DMS153 treated with DMSO at 0.1 percent for 48 hours (cell line): ENCODE measurements at regions not wholly inside any gene's neighbourhood (a gene's known extent, or its start where the extent isn't known, plus 50 kb on each side); places are given as distances from the start of the nearest gene placed in this dataset.

Experiments used
- DNase-seq: peaks from one replicate; lab custom pipeline; 2025; ENCODE audit not compliant: unreplicated experiment; lab: John Stamatoyannopoulos, UW

- no peak for DNase-seq
Measured at GRCh38 chr21:43364261-43364510, 62.7 kb downstream of the SIK1 start.

- DNase-seq, result no peak
Measured at GRCh38 chr21:43363506-43364260, 63.2 kb downstream of the SIK1 start.

GRCh38 chr21:43362915-43363314 is 64.0 kb downstream of the SIK1 start:
- DNase-seq, result no peak

GRCh38 chr21:43362321-43362791 is 64.6 kb downstream of the SIK1 start:
- DNase-seq, result peak; percentile 49

- peak; percentile 46 for DNase-seq
Measured at GRCh38 chr21:43361493-43362296, 65.2 kb downstream of the SIK1 start.

GRCh38 chr21:43361127-43361492 is 65.8 kb downstream of the SIK1 start:
- peak; percentile 38 for DNase-seq

- no peak for DNase-seq
Measured at GRCh38 chr21:43360441-43361126, 66.3 kb downstream of the SIK1 start.

GRCh38 chr21:43358940-43359822 is 67.8 kb downstream of the SIK1 start:
- no peak for DNase-seq

- DNase-seq, result no peak
Measured at GRCh38 chr21:43357715-43358430, 69.1 kb downstream of the SIK1 start.

- no peak for DNase-seq
Measured at GRCh38 chr21:43355925-43356289, 71.0 kb downstream of the SIK1 start.

GRCh38 chr21:43355266-43355924 is 71.5 kb downstream of the SIK1 start:
- no peak for DNase-seq

GRCh38 chr21:43354666-43355065 is 72.3 kb downstream of the SIK1 start:
- DNase-seq, result no peak

GRCh38 chr21:43354026-43354420 is 72.9 kb downstream of the SIK1 start:
- DNase-seq, result no peak

GRCh38 chr21:43353282-43354025 is 73.5 kb downstream of the SIK1 start:
- DNase-seq, result no peak

- DNase-seq, result no peak
Measured at GRCh38 chr21:43352568-43353281, 74.2 kb downstream of the SIK1 start.

GRCh38 chr21:43352154-43352537 is 74.8 kb downstream of the SIK1 start:
- no peak for DNase-seq

- no peak for DNase-seq
Measured at GRCh38 chr21:43351501-43352153, 75.3 kb downstream of the SIK1 start.

- DNase-seq, result no peak
Measured at GRCh38 chr21:43349644-43350043, 77.3 kb downstream of the SIK1 start.
